GM12878 (cell line): ENCODE measurements at regions not wholly inside any gene's neighbourhood (a gene's known extent, or its start where the extent isn't known, plus 50 kb on each side); places are given as distances from the start of the nearest gene placed in this dataset.

ENCODE experiments used
- ATAC-seq: fragments of 200-7000 bp; cut with Tn5 transposase; 3 replicates; pipeline ENCODE4 v1.9.1; 2020; ENCODE audit warnings: mild to moderate bottlenecking, moderate library complexity
- BruUV-seq: library from RNA; stranded (reverse); fragments of 400-500 nt; replicated peaks from 2 replicates; lab custom pipeline; 2021; lab: Mats Ljungman, UMichigan
- CTCF ChIA-PET: fragments of 300-600 bp; sonication (Branson Sonifier 250); formaldehyde crosslinking; extraction: SDS; loops from one replicate; lab custom pipeline; 2021; ENCODE audit warnings: inconsistent platforms; lab: Yijun Ruan, JAX
- POLR2A ChIA-PET: fragments of 350-600 bp; formaldehyde crosslinking; extraction: SDS; loops from one replicate; lab custom pipeline; 2021; ENCODE audit warnings: inconsistent platforms; lab: Charles Lee
- RAD21 ChIA-PET: fragments of 300-600 bp; sonication (Branson Sonifier 250); formaldehyde crosslinking; loops from one replicate; lab custom pipeline; 2023; ENCODE audit warnings: antibody characterized with exemption; ENCODE audit not compliant: unreplicated experiment; lab: Charles Lee
- SMC1A ChIA-PET: fragments of 300-600 bp; sonication (Branson Sonifier 250); formaldehyde crosslinking; loops from one replicate; lab custom pipeline; 2023; ENCODE audit not compliant: unreplicated experiment, uncharacterized antibody; lab: Charles Lee
- DNase-seq: peaks from one replicate; pipeline ENCODE4 v3.0.0-alpha.2; 2011; ENCODE audit warnings: low read depth, low spot score
- FAIRE-seq: peaks from 3 replicates; lab custom pipeline; 2011; peaks lifted over from hg19 to GRCh38; lab: Jason Lieb, UNC
- H2AFZ ChIP-seq: 2 replicates; pipeline ENCODE4 v1.6.0; 2011; ENCODE audit warnings: low read depth, low read length, control low read depth; ENCODE audit not compliant: control insufficient read depth
- H3K27ac ChIP-seq: 2 replicates; pipeline ENCODE4 v1.5.1; 2011; ENCODE audit warnings: control low read depth; ENCODE audit not compliant: control insufficient read depth, insufficient read depth
- H3K27me3 ChIP-seq, 2 experiments: replicated peaks in 1 of 2; 2 replicates each; pipeline versions ENCODE4 v1.6.0 to v1.6.1; 2011; ENCODE audit warnings: low read length in 1 of 2; ENCODE audit not compliant: control insufficient read depth in 2 of 2, insufficient read depth in 2 of 2
- H3K36me3 ChIP-seq, 2 experiments: 2 replicates each; pipeline ENCODE4 v1.5.1; 2011; ENCODE audit warnings: low read length in 1 of 2; ENCODE audit not compliant: control insufficient read depth in 2 of 2, insufficient read depth in 2 of 2
- H3K4me1 ChIP-seq: 2 replicates; pipeline ENCODE4 v1.6.1; 2011; ENCODE audit warnings: mild to moderate bottlenecking, low read length, moderate library complexity, mixed read lengths; ENCODE audit not compliant: control insufficient read depth, insufficient read depth
- H3K4me2 ChIP-seq: 2 replicates; pipeline ENCODE4 v1.6.0; 2011; ENCODE audit warnings: control low read depth; ENCODE audit not compliant: control insufficient read depth, insufficient read depth
- H3K4me3 ChIP-seq: fragments of 200-600 bp; sonication (generic); 2 replicates; pipeline ENCODE4 v1.5.1; 2016
- H3K79me2 ChIP-seq: 2 replicates; pipeline ENCODE4 v1.6.0; 2011; ENCODE audit warnings: low read length; ENCODE audit not compliant: control insufficient read depth, insufficient read depth
- H3K9ac ChIP-seq: 2 replicates; pipeline ENCODE4 v1.8.0; 2011; ENCODE audit warnings: low read length, control low read depth, mixed read lengths; ENCODE audit not compliant: control insufficient read depth, insufficient read depth
- H3K9me3 ChIP-seq: replicated peaks from 3 replicates; pipeline ENCODE4 v1.5.1; 2011; ENCODE audit warnings: mild to moderate bottlenecking, low read length; ENCODE audit not compliant: control insufficient read depth, insufficient read depth
- H4K20me1 ChIP-seq: 2 replicates; pipeline ENCODE4 v1.6.0; 2011; ENCODE audit not compliant: control insufficient read depth, insufficient read depth
- CEBPZ ChIP-seq: fragments of 150-350 bp; IDR thresholded peaks from 2 replicates; pipeline ENCODE4 v1.6.1; 2016; ENCODE audit warnings: low read depth, low read length
- CHD2 ChIP-seq: IDR thresholded peaks from 2 replicates; pipeline ENCODE4 v1.6.1; 2011; ENCODE audit warnings: low read depth, low read length, improper control_type of control experiment, borderline replicate concordance
- CREB1 ChIP-seq: IDR thresholded peaks from 2 replicates; pipeline ENCODE4 v1.6.1; 2012; ENCODE audit warnings: low read depth, mild to moderate bottlenecking, inconsistent platforms
- EZH2 ChIP-seq: IDR thresholded peaks from 2 replicates; pipeline ENCODE4 v1.6.1; 2012; ENCODE audit warnings: low read depth, mild to moderate bottlenecking, control low read depth, inconsistent platforms, low read length, borderline replicate concordance; ENCODE audit not compliant: control insufficient read depth
- FOXK2 ChIP-seq: fragments of 450-650 bp; IDR thresholded peaks from 2 replicates; pipeline ENCODE4 v1.6.1; 2017; ENCODE audit warnings: mild to moderate bottlenecking, moderate library complexity
- GABPA ChIP-seq: IDR thresholded peaks from 2 replicates; pipeline ENCODE4 v1.6.1; 2014; ENCODE audit warnings: antibody characterized with exemption, low read depth, mild to moderate bottlenecking, inconsistent platforms
- HCFC1 ChIP-seq: fragments of 150-350 bp; IDR thresholded peaks from 2 replicates; pipeline ENCODE4 v1.6.1; 2014; ENCODE audit warnings: low read length
- IRF3 ChIP-seq: fragments of 450-650 bp; IDR thresholded peaks from 2 replicates; pipeline ENCODE4 v1.6.1; 2014; ENCODE audit warnings: mild to moderate bottlenecking
- IRF4 ChIP-seq: IDR thresholded peaks from 2 replicates; pipeline ENCODE4 v1.6.1; 2011; ENCODE audit warnings: low read depth, low read length
- JUND ChIP-seq: IDR thresholded peaks from 2 replicates; pipeline ENCODE4 v1.6.1; 2012; ENCODE audit warnings: low read depth, mild to moderate bottlenecking, low read length, improper control_type of control experiment, moderate library complexity
- NBN ChIP-seq: fragments of 450-650 bp; IDR thresholded peaks from 2 replicates; pipeline ENCODE4 v1.6.1; 2016
- NR2F1 ChIP-seq: fragments of 450-650 bp; conservative IDR thresholded peaks from 2 replicates; pipeline ENCODE4 v1.6.1; 2017; ENCODE audit warnings: mild to moderate bottlenecking
- PML ChIP-seq: IDR thresholded peaks from 2 replicates; pipeline ENCODE4 v1.6.1; 2012; ENCODE audit warnings: low read length, inconsistent platforms
- SKIL ChIP-seq: fragments of 450-650 bp; IDR thresholded peaks from 2 replicates; pipeline ENCODE4 v1.6.1; 2017; ENCODE audit warnings: mild to moderate bottlenecking, low read depth, inconsistent platforms; ENCODE audit not compliant: poor library complexity, severe bottlenecking
- SMAD5 ChIP-seq: IDR thresholded peaks from 2 replicates; pipeline ENCODE4 v1.6.1; 2016; ENCODE audit warnings: antibody characterized with exemption, low read depth
- ZNF24 ChIP-seq: fragments of 450-650 bp; IDR thresholded peaks from 2 replicates; pipeline ENCODE4 v1.6.1; 2017; ENCODE audit warnings: antibody characterized with exemption, mild to moderate bottlenecking
- WGBS: methylation state at CpG from one replicate; pipeline ENCODE4 v1.1.6; 2016; ENCODE audit warnings: low lambda C conversion rate; ENCODE audit not compliant: insufficient replicate concordance, insufficient coverage; ENCODE audit errors: missing lambda C conversion rate; 5-methylcytosine and 5-hydroxymethylcytosine counted together
- in situ Hi-C: fragments of 300-500 bp; cut with MboI; formaldehyde crosslinking; loops from 9 replicates; pipeline ENCODE4 v1.14.3; 2018; ENCODE audit warnings: mixed read lengths
- intact Hi-C: fragments of 100-400 bp; cut with micrococcal nuclease; formaldehyde crosslinking; loops from one replicate; pipeline ENCODE4 v1.14.2; 2022; ENCODE audit not compliant: unreplicated experiment
- TF ChIP-seq, protein P1 (sequence below): fragments of 450-650 bp; IDR thresholded peaks from 2 replicates; pipeline ENCODE4 v1.6.1; 2016; ENCODE audit warnings: mild to moderate bottlenecking

- DNase-seq (no peak), FAIRE-seq (no peak), ATAC-seq (no peak)
- Histone ChIP-seq H3K4me1 (no peaks in the 10 kb centered on the region), H2AFZ (no peak overlapping the region), H3K4me3 (no peak overlapping the region), H3K36me3 (no peaks in the 10 kb centered on the region), H3K27ac (no peak overlapping the region), H3K4me2 (no peak overlapping the region), H3K27me3 (no peaks in the 10 kb centered on the region), H3K79me2 (no peaks in the 10 kb centered on the region), H3K9me3 (no peaks in the 10 kb centered on the region), H3K9ac (no peak overlapping the region), H4K20me1 (no peaks in the 10 kb centered on the region)
- SMC1A ChIA-PET: interaction anchor here (0.8 to 2.8 kb wide), 7 partner anchors 11 to 70 kb away, joined by 3 to 18 read pairs (median 3); no protein-coding TSS in a partner anchor
- POLR2A ChIA-PET: interaction anchor here (0.6 kb wide), 1 partner anchor 11 kb away, joined by 3 read pairs; no protein-coding TSS in a partner anchor
- RAD21 ChIA-PET: interaction anchor here (1.0 to 2.2 kb wide), 2 partner anchors 11 to 68 kb away, joined by 4 to 8 read pairs; no protein-coding TSS in a partner anchor
- 0% methylated on average over 1 of the region's 1 CpG for WGBS
- no TSS peak for BruUV-seq
- CTCF ChIA-PET: interaction anchor here (0.6 to 1.4 kb wide), 5 partner anchors 11 to 199 kb away, joined by 3 to 6 read pairs (median 4); no protein-coding TSS in a partner anchor
- in situ Hi-C loops: no loop called here
- intact Hi-C loops: no loop called here
- no peak for TF ChIP-seq PML
- TF ChIP-seq ZNF24: no peak
- no peak for TF ChIP-seq IRF4
- no peak for TF ChIP-seq GABPA
- TF ChIP-seq HCFC1: no peak
- no peak for TF ChIP-seq EZH2
- no peak for TF ChIP-seq NR2F1
- TF ChIP-seq IRF3: no peak
- TF ChIP-seq CHD2: no peak
- no peak for TF ChIP-seq CREB1
- TF ChIP-seq, protein P1, sequence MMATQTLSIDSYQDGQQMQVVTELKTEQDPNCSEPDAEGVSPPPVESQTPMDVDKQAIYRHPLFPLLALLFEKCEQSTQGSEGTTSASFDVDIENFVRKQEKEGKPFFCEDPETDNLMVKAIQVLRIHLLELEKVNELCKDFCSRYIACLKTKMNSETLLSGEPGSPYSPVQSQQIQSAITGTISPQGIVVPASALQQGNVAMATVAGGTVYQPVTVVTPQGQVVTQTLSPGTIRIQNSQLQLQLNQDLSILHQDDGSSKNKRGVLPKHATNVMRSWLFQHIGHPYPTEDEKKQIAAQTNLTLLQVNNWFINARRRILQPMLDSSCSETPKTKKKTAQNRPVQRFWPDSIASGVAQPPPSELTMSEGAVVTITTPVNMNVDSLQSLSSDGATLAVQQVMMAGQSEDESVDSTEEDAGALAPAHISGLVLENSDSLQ: no peak
- no peak for TF ChIP-seq JUND
- no peak for TF ChIP-seq SMAD5
- TF ChIP-seq FOXK2: no peak
- no peak for TF ChIP-seq NBN
- no peak for TF ChIP-seq CEBPZ
- no peak for TF ChIP-seq SKIL
Observed at GRCh38 chr14:34030864-34031263, 80.0 kb upstream of the EGLN3 start.
